HUES48 (cell line): ENCODE measurements at regions not wholly inside any gene's neighbourhood (a gene's known extent, or its start where the extent isn't known, plus 50 kb on each side); places are given as distances from the start of the nearest gene placed in this dataset.
A peak's percentile ranks its signal among the peaks of the same experiment; 100 is the strongest.
"Not testable (repeated sequence)": the region's sequence is repeated elsewhere in the genome, so short reads cannot be mapped to it uniquely, and the experiment has no call there.

Source experiments
- H3K27ac ChIP-seq: one replicate; pipeline ENCODE4 v1.7.0; 2013; ENCODE audit warnings: low read depth, low read length, inconsistent platforms
- H3K27me3 ChIP-seq: 2 replicates; pipeline ENCODE4 v1.6.1; 2013; ENCODE audit warnings: mild to moderate bottlenecking, low read length; ENCODE audit not compliant: control insufficient read depth, insufficient read depth
- H3K36me3 ChIP-seq: 2 replicates; pipeline ENCODE4 v1.6.1; 2013; ENCODE audit warnings: low read length; ENCODE audit not compliant: control insufficient read depth, insufficient read depth
- H3K4me1 ChIP-seq: 2 replicates; pipeline ENCODE4 v1.6.1; 2013; ENCODE audit warnings: mild to moderate bottlenecking, low read length; ENCODE audit not compliant: control insufficient read depth, insufficient read depth
- H3K4me3 ChIP-seq: 2 replicates; pipeline ENCODE4 v1.5.1; 2013; ENCODE audit warnings: mild to moderate bottlenecking, low read depth, low read length
- H3K9ac ChIP-seq: 2 replicates; pipeline ENCODE4 v1.6.1; 2013; ENCODE audit warnings: mild to moderate bottlenecking, low read depth, low read length, moderate library complexity
- H3K9me3 ChIP-seq: 2 replicates; pipeline ENCODE4 v1.6.1; 2013; ENCODE audit warnings: low read length; ENCODE audit not compliant: control insufficient read depth, insufficient read depth

DNA sequence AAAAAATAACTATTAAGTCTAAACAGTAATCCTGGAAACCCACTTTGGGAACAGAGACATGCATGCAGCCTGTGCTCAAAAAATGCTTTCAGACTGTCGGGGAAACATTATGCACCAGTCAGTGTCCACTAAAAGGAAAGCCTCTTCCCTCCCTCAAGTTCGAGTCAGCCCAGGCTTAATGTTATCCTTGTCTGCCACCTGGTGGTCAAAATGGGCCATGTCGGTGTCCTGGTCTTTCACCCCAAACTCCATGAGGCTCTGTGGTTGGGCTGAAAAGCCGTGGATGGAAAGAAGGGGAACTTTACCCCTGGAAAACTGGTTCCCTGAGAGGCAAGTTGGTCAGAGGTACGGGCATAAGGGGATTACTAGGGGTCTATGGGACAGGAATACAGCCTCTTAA lies 88.4 kb upstream of the ZNF492 start:
- no peak overlapping the region for H3K27ac ChIP-seq
- H3K9ac ChIP-seq = no peak overlapping the region
- peaks cover 90% of the 10 kb centered on the region for H3K9me3 ChIP-seq
- H3K36me3 ChIP-seq = no peaks in the 10 kb centered on the region
- no peak overlapping the region for H3K4me3 ChIP-seq
- H3K4me1 ChIP-seq = no peaks in the 10 kb centered on the region
- H3K27me3 ChIP-seq = no peaks in the 10 kb centered on the region

DNA sequence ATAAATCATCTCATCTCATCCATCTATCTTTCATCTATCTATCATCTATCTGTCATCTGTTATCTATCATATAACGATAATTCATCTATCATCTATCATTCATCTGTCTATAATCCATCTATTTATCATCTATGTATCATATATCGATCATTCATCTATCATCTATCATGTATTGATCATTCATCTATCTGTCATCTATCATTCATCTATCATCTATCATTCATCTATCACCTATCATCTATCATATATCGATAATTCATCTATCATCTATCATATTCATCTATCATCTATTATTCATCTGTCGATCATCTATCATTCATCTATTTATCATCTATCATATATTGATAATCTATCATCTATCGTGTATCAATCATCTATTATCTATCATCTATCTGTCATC lies 100.4 kb upstream of the ZNF492 start:
- H3K27ac ChIP-seq = no peak overlapping the region
- H3K4me1 ChIP-seq = no peaks in the 10 kb centered on the region
- H3K27me3 ChIP-seq = no peaks in the 10 kb centered on the region
- H3K36me3 ChIP-seq = no peaks in the 10 kb centered on the region
- peaks cover 92% of the 10 kb centered on the region for H3K9me3 ChIP-seq
- H3K4me3 ChIP-seq = no peak overlapping the region
- no peak overlapping the region for H3K9ac ChIP-seq

DNA sequence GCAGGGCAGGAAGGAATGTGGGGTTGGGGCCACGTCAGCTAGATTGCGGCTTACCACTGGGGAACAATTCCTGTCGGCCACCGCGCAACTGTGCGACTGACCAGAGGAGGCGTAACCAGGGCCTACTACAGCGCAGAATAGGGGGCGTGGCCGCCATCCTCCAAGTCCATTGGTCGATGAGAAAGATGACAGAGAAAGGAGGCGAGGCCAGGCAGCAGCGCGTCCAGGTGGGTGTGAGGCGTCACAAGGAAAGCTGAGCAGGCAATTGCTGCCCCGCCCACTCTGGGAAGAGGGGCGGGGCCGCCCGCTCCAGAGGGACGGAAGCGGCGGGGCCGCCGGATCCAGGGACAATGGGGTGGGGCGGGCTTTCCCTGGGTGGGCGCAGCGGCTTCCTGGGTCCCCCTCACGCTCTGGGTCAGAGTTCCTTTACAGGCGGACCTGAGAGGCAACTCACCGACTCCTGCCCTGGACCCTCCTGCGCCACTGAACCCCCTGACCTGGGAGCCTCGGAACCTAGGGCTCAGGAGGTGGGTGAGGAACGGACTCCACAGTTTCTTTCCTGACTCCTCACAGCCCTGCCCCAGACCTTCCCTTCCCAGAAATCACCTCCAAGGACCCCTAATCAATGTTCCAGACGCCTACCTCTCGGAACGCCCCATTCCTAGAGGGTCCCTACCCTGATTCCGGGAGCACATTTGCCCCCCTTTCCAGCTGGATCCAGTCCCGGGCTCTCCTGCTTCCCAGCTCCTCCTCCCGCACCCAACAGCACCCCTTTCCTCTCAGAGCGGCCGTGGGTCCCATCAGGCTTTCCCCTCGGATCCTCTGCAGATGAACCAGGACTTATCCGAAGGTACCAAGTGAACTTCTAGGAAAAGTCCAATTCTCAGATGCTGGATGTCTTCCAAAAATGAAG lies 101.5 kb upstream of the ZNF492 start:
- Histone ChIP-seq H3K27ac (no peak overlapping the region), H3K9me3 (peaks cover 91% of the 10 kb centered on the region), H3K9ac (no peak overlapping the region), H3K4me3 (no peak overlapping the region), H3K36me3 (no peaks in the 10 kb centered on the region), H3K4me1 (no peaks in the 10 kb centered on the region), H3K27me3 (no peaks in the 10 kb centered on the region)

DNA sequence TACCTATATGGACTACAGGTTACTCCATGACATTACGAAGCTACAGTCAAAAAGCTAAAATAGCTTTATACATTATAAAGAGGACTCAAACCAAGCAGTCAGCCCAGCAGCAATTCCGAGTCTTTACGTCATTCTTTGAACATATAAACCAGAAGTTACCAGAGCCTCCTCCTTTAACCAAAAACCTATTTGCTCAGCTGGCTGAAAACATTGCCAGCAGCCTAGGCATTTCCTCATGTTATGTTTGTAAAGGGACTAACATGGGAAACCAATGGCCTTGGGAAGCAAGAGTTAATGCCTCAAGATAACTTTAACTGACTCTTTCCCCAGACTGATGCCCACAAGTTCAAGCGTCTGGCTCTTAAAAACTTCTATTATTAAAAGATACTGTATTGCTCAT lies 104.1 kb upstream of the ZNF492 start:
- H3K4me3 ChIP-seq = no peak overlapping the region; the same call in 1 of the 2 replicates
- H3K36me3 ChIP-seq = no peaks in the 10 kb centered on the region
- H3K27me3 ChIP-seq = no peaks in the 10 kb centered on the region
- no peak overlapping the region for H3K27ac ChIP-seq
- H3K4me1 ChIP-seq = no peaks in the 10 kb centered on the region
- H3K9me3 ChIP-seq = peaks cover 90% of the 10 kb centered on the region
- H3K9ac ChIP-seq = no peak overlapping the region

DNA sequence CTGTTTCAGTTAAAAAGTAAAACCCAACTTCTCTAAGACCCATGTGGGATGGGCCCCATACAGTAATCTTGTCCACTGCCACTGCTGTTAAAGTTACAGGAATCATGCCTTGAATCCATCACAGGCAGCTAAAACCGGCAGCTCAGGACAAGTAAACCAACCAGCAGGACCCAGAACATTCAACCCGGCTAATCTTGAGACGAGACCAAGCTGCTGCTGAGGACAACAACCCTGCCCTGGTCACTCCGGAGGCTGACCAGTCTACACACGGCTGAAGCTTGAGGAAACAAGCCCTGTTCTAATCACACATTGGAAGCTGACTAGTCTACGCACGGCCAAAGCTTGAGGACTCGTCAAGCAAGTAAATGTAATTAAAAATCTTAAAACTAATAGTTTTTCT lies 105.2 kb upstream of the ZNF492 start:
- Histone ChIP-seq H3K4me3 (no peak overlapping the region), H3K9ac (no peak overlapping the region), H3K27me3 (no peaks in the 10 kb centered on the region), H3K9me3 (peaks cover 91% of the 10 kb centered on the region), H3K27ac (no peak overlapping the region), H3K4me1 (no peaks in the 10 kb centered on the region), H3K36me3 (no peaks in the 10 kb centered on the region)

DNA sequence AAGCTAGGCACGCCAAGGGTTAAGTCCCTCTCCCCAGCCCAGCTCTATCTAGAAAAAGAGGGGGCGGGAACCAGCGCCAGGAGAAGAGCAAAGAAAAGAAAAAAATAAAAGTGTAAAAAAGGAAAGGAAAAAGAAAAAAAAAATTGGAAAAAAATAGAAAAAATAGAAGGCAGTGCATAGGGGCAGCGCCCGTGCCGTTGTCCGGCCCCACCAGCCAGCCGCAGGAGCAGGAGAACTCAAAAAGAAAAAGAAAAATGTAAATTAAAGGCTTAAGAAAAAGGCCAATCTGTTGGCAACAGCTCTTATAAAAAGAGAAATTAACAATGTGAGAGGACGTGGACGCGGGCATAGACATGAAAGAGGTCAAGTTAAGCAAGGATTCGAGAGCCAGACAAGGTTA lies 105.4 kb upstream of the ZNF98 start:
- no peak overlapping the region for H3K4me3 ChIP-seq
- peaks cover 94% of the 10 kb centered on the region for H3K9me3 ChIP-seq
- no peak overlapping the region for H3K27ac ChIP-seq
- H3K27me3 ChIP-seq = no peaks in the 10 kb centered on the region
- no peak overlapping the region for H3K9ac ChIP-seq
- H3K36me3 ChIP-seq = no peaks in the 10 kb centered on the region
- no peaks in the 10 kb centered on the region for H3K4me1 ChIP-seq

DNA sequence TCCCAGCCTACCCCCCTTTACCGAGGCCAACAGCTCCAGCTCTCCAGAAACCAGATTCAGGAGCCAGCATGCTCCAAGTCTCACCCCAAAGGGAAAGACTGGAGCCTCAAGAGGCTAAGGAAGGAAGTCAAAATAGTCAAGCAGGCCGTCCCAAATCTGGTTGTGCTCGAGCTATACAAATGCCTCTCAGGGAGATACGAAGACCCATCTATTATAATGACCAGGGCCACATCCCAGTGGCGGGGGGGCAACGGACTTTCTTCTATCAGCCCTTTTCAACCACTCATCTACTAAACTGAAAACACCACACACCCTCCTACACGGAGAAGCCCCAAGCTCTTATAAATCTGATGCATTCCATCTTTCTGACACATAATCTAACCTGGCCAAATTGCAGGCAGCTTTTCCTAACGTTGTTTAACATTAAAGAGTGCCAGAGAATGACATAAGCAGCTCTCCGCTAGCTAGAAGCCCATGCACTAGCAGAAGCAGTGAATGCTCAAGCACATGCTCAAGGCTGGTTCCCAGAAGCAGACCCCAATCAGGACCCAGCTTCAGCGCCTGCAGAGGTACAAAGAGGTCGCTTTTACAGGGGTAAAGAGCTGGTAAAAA lies 104.6 kb upstream of the ZNF98 start:
- H3K27me3 ChIP-seq = no peaks in the 10 kb centered on the region
- H3K9ac ChIP-seq = no peak overlapping the region
- H3K36me3 ChIP-seq = no peaks in the 10 kb centered on the region
- peaks cover 91% of the 10 kb centered on the region for H3K9me3 ChIP-seq
- H3K4me1 ChIP-seq = no peaks in the 10 kb centered on the region
- no peak overlapping the region for H3K27ac ChIP-seq
- peak overlapping the region; percentile 19; the same call in 1 of the 2 replicates for H3K4me3 ChIP-seq

DNA sequence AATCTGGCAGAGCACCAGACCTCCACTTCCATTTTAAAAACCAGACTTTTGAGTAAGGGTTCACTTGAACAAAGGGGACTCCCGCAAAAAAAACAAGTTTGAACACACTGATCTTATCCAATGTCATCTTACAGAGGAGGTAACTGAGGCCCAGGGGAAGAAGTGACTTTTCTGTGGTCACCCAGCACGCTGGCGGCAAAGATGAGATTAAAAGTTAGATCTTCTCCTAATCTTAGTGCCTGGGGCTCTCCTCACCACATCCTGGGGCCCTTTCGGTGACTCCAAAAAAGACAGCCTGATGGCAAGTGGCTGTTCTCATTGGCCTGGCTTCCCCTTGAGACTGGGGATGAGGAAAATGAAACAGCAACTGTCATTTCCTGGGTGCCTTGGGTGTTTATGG lies 101.8 kb upstream of the ZNF98 start:
- H3K4me3 ChIP-seq = no peak overlapping the region
- no peaks in the 10 kb centered on the region for H3K36me3 ChIP-seq
- H3K9ac ChIP-seq = no peak overlapping the region
- no peak overlapping the region for H3K27ac ChIP-seq
- H3K27me3 ChIP-seq = no peaks in the 10 kb centered on the region
- peaks cover 83% of the 10 kb centered on the region for H3K9me3 ChIP-seq
- H3K4me1 ChIP-seq = no peaks in the 10 kb centered on the region

DNA sequence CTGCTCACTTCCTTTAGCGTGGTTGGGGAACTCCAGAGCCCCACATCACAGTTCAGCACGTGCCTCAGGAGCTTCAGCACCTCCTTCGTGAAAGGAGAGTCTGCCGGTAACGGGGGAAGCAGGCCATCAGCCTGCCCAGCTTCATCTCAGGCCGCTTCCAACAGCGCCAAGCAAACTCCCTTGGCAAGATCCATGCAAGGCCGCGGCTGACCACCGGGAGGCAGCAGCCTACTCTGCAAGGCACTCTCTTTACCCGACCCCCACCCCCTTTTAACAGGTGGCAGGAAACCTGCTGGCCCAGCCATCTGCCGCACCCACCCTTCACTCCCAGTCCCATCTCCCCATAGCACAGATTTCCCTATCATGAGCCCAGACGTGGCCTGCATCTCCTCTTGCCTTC lies 97.4 kb upstream of the ZNF98 start:
- H3K27me3 ChIP-seq, H3K4me1 ChIP-seq: not testable (repeated sequence)
- peaks cover 81% of the 10 kb centered on the region for H3K9me3 ChIP-seq

DNA sequence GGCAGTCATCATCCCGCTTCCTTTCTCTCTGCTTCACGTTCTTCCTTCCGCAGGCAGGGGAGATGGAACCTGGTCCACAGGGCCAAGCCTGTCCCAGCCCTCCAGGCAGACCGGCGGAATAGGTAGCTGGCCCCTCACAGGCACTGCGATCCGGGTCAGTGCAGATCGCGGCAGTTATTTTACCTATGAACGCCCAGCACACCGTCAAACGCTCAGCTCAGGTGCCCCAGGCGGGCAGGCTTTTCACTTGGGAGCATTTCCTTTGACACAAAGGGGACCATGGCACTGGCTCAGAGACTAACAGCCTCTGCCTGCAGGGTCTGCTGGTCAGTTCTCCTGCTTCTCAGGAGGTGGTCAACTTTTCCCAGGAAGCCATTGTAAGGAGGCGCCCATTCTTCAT lies 97.0 kb upstream of the ZNF98 start:
- Histone ChIP-seq H3K4me3 (no peak overlapping the region), H3K27me3 (no peaks in the 10 kb centered on the region), H3K9me3 (peaks cover 81% of the 10 kb centered on the region), H3K27ac (no peak overlapping the region), H3K36me3 (no peaks in the 10 kb centered on the region), H3K9ac (no peak overlapping the region), H3K4me1 (no peaks in the 10 kb centered on the region)

More for the DNA sequence above, 97.4 kb upstream of the ZNF98 start:
- H3K36me3 ChIP-seq, H3K9ac ChIP-seq, H3K4me3 ChIP-seq, H3K27ac ChIP-seq: not testable (repeated sequence)
